NCI-H526 treated with DMSO at 0.1 percent for 48 hours (cell line): ENCODE measurements at regions not wholly inside any gene's neighbourhood (a gene's known extent, or its start where the extent isn't known, plus 50 kb on each side); places are given as distances from the start of the nearest gene placed in this dataset.
"Not testable (repeated sequence)": the region's sequence is repeated elsewhere in the genome, so short reads cannot be mapped to it uniquely, and the experiment has no call there.

Experiments used
- DNase-seq: peaks from one replicate; lab custom pipeline; 2025; lab: John Stamatoyannopoulos, UW

DNA sequence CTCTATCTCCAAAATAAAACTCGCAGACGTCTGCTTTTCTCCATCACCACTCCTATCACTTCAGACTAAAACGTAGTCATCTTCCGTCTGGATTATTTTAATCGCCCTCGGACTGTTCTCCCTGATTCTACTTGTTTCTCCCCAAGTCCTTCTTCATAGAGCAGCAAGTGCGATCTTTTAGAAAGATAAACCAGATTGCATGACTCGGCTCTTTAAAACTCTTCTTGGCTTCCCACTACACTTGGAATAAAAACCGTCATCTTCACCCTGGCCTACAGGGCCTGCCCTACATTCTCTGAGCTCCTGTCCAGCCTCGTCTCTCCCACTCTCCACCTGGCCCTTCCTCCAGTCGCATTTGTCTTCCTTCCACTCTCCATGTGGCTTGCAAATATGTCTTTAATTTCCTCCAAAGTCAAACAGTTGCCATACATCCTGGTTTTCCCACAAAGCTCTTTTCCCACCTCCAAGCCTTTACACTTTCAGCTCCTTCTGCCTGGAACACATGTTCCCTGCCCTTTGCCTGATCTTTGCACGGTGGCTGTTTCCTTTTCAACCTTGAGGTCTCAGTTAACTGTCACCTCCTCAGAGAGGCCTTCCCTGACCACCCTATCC is 70.5 kb upstream of the DHX40 start:
- DNase-seq = no peak

DNA sequence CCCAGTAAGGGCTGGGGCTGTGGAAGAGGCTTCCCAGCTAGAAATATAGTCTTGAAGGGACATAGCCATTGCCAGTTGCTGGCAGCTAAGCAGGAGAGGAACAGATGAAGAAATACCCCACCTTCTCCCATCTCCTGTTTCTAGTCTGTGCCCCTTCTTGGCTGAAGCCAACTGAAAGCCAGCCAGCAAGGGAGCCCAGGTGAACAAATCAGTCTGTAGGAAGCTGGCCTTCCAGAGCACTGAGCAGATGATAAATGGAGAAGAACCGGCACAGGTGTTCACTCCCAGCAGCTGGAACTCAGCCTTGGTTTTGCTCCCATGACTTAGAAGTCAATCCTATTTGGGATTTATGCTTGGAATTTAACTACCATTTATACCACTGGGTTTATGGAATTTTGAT is 69.2 kb upstream of the DHX40 start:
- no peak for DNase-seq

DNA sequence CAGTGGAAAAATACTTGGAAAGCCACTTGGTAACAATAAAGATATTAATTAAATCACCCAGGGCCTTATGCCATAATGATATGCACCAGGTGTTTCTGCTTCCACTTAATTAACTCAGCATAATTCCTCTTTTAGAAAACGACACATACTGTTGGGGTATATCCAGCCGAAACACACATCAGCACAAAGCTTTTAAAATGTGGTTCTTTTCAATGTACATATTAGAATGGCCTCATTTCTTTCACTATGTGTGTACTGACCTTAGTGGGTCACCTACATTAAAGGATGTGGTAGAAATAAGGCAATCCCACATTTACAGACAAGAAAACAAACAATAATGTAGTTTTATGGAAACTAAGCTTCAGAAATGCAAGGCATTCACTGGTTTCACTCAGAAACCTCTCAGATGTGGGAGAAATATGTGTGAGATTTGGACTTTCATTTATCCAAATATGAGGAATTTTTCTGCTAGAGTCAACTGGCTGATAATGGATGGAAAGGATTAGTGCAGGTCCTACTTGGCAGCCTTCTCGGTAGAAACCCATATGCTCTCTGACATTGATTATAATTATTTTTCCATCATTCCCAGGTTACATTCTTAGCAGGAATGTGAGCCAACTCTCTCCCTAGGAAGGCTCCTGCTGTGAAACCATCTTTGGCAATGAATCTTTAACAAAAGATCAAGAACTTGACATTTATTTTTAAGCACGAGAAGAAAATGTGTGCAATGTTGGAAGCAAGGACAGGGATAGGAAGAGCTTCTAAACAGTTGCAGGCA is 66.7 kb upstream of the DHX40 start:
- no peak for DNase-seq

DNA sequence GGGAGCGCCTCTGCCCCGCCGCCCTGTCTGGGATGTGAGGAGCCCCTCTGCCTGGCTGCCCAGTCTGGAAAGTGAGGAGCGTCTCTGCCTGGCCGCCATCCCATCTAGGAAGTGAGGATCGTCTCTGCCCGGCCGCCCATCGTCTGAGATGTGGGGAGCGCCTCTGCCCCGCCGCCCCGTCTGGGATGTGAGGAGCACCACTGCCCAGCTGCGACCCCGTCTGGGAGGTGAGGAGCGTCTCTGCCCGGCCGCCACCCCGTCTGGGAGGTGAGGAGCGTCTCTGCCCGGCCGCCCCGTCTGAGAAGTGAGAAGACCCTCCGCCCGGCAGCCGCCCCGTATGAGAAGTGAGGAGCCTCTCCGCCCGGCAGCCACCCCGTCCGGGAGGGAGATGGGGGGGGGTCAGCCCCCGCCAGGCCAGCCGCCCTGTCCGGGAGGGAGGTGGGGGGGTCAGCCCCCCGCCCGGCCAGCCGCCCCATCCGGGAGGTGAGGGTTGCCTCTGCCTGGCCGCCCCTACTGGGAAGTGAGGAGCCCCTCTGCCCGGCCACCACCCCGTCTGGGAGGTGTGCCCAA is 65.2 kb upstream of the DHX40 start:
- not testable (repeated sequence) for DNase-seq

DNA sequence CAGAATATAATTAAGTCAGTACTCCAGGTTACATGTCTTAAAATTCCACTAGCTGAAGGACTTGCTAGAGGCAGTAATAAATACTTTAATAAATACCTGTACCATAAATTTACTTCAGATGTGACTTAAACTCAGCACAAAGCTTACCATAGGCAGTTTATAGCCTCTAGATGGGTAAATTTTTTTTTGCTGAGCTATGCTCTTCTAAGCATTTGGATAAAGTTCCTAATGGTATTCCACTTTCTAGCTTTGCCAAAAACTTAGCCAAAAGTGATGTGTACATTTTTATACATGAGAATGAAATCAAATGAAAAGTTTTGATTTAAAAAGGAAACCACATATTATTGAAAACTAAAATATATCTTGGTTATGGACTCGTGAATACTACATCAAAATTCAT is 63.7 kb upstream of the DHX40 start:
- no peak for DNase-seq

DNA sequence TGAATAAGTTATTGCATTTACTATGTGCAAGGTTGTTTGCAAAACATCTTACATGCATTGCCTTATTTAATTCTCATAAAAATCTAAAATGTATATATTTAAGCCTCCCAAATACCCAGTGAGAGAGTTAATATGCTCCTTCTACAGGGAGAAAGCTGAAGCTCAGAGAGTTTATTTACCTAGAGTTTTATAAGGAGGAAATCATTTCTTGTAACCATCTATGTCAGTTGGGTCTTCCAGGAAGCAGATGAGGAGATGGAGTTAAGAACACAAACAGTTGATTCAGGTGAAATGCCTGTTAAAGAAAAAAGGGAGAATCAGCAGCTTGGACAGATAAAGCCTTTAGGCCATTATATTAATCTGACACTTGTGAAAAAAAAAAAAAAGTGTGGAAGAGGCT is 62.6 kb upstream of the DHX40 start:
- no peak for DNase-seq

DNA sequence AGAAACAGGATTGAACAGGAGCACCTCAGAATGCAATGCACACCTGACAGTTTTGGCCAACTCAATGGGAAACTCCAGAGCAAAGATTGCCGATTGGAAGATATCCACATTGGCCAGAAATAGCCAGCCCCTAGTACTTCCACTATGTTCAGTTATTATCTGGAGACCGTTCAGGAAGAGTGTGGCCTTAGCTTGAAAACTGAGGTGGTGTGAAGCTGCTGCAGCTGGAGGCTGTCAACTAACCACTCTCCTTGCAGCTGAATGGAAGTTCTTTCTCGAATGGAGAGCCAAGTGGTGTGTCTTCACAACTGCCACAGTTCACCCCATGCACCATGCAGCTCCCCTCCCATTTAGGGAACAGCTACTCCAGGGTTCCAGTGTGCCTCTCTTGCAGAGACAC is 61.9 kb upstream of the DHX40 start:
- DNase-seq = no peak

DNA sequence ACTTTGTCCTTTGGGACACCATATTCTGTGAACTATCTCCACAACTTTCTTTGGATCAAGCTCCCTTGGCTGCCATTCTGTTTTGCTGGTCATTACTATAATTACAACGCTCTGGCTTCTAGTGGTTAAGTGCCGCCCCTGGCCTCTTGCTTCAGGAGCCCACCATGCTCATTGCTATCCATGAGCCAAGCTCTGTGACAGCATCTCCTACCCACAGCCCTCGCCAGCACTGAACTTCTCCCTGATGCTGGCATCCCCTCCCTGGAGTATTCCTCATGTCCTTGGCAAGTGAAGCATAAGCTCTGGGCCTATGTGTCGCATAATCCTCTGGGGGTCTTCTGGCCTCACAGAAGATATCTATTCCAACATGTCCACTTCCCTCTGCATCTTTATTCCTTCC is 60.6 kb upstream of the DHX40 start:
- DNase-seq = no peak

DNA sequence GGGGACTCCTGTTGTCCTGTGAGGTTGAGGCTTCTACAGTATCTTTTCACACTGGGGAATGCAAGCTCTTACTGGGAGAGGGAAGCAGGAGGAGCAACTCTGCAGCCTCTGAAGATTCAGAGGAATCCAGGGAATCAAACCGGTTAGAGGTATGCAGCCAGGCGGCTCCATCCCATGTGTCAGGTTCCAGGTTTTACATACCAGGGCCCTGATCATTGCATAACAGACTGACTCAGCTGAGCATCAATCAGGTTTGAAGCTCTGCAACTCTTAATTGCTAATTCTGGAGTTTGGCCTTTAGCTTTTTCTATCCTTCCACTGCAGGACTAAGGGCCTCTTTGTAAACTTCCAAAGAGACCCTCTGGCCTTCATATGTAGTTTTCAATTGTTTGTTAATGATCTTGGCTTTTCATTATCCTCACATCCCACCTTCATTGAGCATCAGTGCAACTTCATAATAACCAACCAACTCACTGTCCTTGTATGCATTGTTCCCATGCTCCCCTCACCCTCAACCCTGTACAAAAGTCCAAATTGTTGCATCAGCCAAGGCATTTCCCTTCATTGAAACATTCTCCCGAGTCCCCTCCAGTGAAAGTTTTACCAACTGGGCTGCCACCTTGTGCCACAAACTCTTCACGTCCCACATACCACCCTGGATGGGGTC is 59.7 kb upstream of the DHX40 start:
- no peak for DNase-seq

DNA sequence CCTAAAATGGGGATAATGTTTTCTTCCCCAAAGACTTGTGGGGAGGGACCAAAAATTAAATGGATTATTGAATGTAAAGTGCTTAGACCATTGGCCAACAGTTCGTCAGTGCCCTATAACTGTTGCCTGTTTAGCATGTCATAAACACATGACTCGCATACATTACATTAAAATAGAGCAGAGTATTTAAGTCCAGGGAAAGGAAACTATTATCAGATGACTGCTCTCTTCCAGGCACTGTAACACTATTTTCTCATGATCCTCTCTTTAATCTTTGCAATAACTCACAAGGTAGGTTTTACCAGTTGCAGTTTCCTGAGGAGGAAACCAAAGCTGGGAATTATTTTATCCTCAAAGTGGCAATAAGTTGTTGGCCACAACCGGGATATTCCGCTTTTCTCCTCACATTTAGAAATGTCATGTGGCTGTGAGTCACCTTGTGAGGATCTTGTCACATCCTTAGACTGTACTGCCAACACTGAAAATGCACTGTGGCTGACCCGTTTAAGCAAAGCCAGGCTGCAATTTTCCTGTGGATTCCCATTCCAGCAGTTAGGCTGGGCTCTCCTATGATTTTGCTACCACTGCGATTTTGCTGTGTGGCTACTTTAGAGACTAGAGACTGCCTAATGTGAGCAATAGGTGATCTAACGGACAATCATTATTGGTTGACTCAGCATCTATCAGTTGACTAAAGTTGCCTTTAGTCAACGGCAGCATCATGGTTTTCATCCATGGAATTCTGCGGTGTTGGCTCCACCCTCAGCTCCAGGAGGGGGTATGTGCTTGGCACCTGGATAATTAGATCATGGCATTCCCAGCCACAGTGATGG is 58.3 kb upstream of the DHX40 start:
- DNase-seq = no peak

DNA sequence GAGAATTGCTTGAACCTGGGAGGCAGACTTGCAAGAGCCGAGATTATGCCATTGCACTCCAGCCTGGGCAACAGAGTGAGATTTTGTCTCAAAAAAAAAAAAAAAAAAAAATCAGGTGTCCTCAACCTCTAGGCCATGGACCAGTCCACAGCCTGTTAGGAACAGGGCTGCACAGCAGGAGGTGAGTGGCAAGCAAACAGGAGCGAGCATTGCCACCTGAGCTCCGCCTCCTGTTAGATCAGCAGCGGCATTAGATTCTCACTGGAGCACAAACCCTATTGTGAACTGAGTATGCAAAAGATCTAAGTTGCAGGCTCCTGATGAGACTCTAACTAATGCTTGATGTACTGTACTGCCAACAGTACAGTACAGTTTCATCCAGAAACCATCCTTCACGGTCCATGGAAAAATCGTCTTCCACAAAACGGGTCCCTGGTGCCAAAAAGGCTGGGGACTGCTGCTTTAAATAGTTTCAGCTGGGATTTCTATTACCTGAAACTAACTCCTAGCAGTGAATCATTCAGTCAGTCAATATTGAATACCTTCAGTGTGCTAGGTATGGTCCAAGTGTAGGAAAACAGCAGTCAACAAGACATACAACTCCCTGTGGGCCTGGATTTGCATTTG is 56.3 kb upstream of the DHX40 start:
- peak; percentile 41 for DNase-seq

DNA sequence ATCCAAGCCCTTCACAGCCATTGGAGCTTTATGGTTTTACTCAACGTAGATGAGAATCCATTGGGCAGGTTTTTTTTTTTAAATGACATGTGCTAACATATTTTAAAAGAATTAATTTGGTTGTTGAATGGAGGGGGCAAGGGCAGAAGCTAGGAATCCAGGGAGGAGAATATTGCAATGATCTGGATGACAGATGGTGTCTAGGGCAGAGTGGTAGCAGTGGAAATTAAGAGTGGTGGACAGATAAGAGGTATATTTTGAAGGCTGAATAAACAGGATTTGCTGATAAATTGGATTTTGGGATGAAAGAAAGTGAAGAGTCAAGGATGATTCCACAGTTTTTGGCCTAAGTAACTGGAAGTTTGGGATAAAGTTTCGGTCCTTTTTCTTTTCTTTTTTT is 54.8 kb upstream of the DHX40 start:
- DNase-seq = no peak

DNA sequence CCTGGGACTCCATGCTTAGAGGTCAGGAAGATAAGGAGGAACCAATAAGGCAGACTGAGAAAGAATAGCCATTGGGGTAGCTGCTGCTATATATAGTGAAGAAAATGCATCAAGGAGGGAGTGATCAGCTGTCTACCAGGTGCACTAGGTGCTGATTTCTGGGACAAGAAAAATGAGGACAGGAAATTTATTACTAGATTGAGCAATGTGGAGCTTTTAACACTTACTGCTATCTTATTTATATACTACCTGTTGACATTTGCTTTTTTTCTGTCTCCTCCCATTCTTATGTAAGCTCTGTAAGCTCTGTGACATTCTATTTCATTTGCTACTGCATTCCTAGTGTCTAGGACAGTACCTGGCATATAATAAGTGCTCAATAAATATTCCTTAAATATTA is 53.7 kb upstream of the DHX40 start:
- no peak for DNase-seq

DNA sequence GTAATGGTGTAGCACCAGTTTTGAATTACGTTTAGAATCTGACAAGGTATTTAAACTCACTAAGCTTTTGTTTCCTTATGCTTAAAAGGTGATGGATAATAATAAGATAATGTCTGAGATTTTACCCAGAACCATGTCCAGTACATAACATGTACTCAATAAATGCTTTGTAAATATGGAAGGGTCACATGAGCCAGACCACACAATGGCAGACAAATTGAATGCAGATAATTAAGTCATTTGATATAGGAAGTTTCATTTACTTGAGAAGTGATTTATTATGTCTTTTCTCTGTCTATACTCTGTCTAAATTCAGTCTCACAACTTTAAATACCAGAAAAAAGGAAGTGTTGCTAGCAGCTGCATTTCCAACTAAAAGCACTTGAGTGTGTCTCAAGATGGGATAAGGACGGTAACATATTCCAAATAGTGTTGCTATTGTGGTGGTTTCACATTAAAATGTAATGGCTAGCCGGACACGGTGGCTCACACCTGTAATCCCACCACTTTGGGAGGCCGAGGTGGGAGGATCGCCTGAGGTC is 52.5 kb upstream of the DHX40 start:
- no peak for DNase-seq

DNA sequence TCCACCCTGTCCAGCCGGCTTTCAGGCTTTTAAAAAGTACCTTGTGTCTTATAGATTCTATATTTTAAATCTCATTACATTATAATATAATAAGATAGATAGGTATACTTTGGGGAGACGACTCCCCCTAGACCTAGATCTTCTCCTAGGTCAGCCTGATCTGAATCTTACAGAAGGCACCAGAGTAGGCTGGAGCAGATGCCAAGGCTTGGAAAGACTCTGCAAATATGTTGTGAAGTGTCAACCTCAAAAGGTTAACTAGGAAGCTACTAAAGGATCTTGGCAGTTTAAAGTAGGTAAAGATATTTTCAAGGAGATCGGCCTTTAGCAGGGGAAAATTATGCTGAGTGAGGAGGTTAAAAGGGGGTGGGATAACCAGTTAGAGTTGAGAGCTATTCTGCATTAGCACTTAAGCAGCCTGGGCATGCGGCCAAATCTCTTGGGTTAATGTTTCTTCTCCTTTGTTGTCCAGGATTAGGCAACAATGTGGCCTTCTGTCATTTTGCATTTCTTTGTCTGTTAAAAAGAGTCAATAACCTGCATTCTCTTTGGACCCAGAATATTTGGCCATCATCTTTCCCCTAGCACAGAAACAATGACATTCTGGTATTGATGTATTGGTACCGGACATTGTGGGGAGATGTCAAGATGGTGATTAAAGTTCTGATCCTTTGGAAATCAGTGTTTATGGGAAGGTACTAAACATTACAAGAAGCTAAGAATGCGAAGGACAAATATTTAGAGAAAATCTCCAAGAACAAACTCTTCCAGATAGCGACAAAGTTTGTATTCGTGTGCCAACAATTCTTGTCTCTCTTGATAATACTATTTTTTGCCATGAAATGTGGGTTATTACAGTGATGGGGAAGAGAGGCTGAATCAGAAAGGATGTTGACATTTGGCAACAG is 51.2 kb upstream of the DHX40 start:
- no peak for DNase-seq
